ENCODE measurements at regions not wholly inside any gene's neighbourhood (a gene's known extent, or its start where the extent isn't known, plus 50 kb on each side); places are given as distances from the start of the nearest gene placed in this dataset.

DNA sequence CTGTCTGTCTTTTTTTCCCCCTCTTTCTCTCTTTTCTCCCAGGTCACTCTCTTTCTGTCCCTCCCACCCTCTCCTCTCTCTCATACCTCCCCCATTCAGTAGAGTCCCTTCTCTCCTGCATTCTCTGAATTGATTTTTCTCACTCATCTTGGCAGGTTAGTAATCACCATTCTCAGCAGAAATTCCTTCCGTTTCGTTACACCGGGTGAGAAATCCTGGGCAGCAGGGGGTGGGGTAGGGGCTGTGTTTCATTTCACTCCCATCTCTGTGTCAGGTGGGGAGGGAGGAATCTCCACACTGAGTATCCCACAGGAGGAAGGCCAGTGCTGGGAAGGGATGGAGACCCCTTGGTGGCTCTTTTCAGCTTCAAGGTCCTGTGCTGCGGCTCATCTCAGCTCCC, 253.5 kb downstream of the MIAT start:
- TF ChIP-seq BCL11A (IDR thresholded peaks at IDR 0.05; ENCODE audit: low read depth in 2 of 2, low read length in 2 of 2) (no peak), SRF (IDR thresholded peaks at IDR 0.05; ENCODE audit: low read depth, low read length) (no peak)

All from H1 (cell line).